Activated CD4-positive, CD25-positive, alpha-beta regulatory T cell (primary cell): ENCODE measurements at regions not wholly inside any gene's neighbourhood (a gene's known extent, or its start where the extent isn't known, plus 50 kb on each side); places are given as distances from the start of the nearest gene placed in this dataset.
"Not testable (repeated sequence)": the region's sequence is repeated elsewhere in the genome, so short reads cannot be mapped to it uniquely, and the experiment has no call there.

Experiments
- DNase-seq, 4 experiments: peaks; one replicate each; lab custom pipeline; 2025; lab: John Stamatoyannopoulos, UW

DNA sequence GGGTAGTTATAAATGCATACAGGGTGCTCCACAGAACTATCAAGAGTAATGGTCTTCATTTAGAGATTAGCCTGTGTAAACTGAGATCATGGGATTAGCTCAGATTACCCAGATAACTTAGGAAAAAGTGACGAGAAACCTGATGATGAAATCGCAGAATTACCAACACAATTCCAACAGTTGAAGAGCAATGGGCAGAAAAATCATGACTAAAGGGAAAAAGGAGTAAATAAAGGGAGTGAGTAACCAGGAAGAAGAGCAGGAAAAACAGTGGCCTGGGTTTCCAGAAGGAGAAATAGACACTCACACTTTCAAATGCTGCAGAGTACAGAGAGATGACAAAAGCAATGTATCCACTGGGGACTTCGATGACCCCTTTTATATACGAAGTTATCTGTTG lies 817.3 kb downstream of the TRIML1 start:
- no peak for DNase-seq

DNA sequence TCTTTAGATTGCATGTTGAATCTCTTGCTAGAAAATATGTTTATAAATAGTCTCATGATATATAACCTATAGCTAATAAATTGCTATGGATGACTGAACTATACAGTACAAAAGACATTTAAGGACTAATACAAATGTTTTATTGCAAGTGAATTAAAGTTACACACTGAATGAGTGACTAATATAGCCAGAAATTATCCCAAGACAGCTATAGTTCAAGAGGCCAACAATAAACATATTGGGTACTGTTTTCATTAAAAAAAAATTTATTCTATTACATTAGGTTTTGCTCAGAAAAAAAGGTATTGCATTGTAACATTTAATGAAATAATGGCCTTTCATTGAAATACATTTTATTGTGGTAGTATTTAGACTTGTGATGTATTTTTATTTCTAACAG lies 819.1 kb downstream of the TRIML1 start:
- DNase-seq: no peak

DNA sequence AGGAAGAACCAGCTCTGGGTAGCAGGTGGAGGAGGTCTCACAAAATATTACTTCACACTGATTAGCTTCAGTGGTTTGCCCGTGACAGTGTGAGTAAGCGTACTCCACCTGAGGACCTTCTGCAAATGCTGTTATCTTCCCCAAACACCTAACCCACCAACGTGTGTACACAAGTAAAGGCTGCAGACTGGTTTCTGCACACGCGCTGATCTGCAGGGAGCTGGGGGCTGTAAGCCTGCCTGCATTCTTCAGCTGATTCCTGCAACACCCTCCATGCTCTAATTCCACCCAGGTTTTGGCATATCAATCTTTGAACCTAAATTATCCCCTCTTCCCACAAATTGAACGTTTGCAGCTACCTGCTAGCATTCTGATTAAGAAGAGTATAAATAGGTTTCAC lies 820.2 kb downstream of the TRIML1 start:
- no peak for DNase-seq

DNA sequence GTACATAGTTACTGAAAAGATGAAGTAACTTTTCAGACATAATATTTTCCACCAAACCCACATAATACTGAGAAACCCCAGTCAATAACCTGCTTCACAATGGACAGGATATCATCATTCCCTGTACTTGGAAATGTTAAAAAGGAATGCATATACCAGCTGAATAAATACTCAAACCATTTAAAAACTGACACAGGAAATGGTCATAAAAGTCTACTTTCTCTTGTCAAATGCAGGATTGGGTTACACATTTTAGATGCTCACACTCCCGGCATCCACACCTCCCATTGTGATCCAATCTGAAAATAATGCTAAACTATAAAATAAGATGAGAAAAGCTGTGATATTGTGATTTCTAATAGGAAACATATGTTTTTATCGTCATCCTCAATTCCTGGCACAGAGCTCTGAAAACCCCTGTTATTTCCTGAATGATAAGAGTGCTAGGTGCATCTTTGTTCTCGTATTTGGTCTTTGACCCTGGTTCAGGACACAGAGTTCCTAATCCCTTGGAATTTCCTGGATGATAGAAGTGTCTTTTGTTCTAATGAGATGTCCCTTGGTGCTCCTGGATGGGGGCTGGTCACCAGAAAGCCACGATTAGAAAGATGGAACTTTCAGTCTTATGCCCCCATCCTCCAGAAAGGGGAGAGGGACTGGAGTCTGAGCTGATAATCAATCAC lies 821.3 kb downstream of the TRIML1 start:
- DNase-seq: no peak

DNA sequence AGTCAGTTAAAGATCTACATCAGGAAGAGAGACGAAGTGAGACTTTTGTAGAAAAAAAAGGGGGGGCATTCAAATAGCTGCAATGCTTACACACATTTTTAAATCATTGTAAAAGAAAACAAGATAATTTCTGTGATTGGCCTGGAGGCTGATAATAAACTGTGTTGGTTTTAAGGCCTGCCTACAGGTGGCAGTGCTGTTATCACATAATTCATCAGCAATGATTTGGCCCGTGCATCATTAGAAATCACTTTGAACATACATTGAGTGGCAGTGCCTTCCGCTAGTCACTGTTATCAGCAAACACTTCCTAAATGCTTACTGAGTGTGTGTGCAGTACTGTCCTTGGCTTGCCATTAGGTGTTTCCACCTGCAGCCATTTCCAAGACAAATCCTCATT lies 831.9 kb downstream of the TRIML1 start:
- no peak for DNase-seq

DNA sequence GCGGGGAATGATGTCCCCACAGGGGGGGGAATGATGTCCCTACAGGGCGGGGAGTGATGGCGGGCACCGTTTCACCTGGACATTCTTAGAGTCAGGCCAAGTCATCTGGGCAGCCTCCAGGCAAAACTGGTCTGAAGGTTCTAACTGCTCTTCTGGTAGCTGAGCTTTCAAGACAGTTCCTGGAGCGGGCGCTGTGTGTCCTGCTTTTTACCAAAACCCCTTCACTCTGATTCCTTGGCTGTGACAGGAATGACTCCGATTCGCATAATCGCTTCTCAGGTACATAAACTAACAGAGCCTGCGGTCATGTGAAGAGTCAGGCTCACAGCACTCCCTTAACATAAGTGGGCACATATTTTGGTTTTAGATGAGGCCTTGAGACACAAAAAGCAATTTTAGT lies 836.0 kb downstream of the TRIML1 start:
- DNase-seq: no peak

DNA sequence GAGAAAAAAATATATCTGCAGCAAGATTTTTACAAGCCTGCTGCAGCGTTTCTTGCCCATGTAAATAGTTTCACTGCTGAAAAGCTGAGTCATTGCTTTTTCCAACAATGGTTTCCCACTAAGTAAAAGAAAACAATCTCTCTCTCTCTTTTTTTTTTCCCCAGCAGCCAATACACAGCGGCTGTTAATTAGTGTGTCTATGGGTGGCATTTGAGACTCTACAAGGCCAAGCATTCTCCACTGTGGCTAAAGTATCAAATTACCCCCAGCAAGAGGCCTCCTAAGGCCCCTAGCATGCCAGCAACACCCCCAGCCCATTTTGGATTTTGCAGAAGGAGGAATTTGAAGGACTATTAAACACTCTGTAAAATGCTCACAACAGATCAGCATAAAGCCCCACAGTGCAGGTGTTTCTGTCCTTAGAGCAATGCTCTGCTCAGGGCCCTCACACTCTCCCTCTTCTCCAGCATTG lies 837.4 kb downstream of the TRIML1 start:
- no peak for DNase-seq

DNA sequence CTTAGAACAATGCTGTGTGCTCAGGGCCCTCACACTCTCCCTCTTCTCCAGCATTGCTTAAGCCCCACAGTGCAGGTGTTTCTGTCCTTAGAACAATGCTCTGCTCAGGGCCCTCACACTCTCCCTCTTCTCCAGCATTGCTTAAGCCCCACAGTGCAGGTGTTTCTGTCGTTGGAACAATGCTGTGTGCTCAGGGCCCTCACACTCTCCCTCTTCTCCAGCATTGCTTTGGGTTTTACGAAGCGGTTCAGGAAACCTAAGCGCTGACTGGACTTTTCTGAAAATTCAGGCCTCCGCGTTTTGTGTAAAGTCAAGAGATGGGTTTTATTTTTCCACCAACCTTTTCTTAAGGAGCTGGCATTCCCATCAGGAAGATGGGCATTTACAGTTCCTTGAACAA lies 838.0 kb downstream of the TRIML1 start:
- DNase-seq: not testable (repeated sequence)

DNA sequence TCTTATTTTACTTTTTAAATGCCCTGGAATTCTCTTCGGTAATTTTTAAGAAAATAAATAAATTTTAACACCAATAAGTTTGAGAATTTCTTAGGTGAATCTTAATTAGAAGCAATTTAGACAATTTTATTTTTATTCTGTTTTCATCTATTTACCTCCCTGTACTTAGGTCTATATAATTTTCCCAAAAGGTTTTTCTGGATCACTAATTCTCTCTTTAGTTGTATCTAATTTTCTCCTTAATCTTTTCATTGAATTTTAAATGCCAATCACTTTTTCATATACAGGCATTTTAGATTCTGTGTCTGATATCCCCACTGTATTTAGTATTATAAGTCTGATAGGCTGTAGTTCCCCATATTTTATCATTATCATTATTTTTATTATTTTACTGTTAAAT lies 845.3 kb downstream of the TRIML1 start:
- DNase-seq: no peak

DNA sequence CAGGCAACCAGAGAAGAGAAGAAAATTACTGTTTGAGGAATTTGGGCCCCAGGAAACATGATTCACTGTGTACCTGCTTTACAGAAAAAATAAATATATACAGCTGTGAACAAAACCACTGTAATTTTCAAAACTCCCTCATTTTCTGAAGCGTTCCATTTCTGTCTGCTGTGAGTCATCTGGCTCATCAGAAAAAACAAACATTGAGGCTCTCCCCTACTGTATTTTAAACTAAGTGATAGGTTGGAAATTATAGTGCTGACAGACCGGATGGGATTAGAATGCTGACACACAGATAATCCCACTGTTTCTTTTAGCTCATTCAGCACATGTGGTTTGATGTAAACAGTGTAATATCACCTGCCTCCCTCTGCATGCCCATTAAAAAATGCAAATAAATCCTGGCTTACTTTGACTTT lies 847.0 kb downstream of the TRIML1 start:
- no peak for DNase-seq

DNA sequence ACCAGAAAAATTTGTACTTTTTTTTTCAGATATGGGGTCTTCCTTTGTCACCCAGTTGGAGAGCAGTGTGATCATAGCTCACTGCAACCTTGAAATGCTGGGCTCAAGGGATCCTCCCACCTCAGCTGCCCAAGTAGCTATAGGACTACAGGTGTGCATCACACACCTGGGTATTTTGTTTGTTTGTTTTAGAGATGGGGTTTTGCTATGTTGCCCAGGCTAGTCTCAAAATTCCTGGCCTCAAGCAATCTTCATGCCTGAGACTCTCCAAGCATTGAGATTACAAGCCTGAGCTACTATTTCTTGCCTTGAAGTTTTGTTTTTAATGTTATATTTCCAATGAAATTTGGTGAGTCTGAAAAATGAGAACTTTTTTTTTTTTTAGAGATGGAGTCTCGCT lies 847.8 kb downstream of the TRIML1 start:
- DNase-seq: no peak

DNA sequence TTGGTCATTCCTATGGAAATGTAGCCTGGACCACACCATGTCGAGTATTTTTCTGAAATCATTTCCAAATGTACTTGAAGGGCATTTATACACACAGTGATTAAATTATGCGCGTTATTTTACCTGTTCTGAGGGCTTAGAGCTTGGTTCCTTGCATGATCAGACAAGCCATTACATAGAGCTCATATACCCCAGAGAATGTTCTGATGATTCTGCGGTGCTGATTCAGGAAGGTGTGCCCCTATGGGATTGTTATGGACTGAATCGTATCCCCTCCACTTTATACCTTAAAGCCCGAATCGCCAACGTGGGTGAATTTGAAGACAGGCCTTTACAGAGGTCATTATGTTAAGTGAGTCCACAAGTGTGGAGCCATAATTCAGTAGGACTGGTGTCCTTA lies 848.9 kb downstream of the TRIML1 start:
- no peak for DNase-seq

DNA sequence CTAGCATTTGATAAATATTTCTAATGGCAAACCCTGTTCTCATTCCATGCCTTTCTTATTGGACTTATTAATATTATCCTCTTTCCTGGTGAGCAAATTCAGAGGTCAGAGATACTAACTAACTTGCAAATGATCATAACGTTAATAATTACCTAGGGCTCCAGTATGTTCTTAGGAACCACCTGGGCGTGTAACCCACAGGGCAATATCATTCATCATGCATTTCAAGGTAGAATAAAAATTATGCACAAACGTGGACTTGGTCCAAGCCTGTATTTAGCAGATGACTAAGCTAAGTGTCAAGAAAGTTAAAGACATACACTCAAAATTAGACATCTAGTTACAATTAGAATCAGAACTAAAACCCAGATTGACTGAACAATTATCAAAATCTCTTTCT lies 850.1 kb downstream of the TRIML1 start:
- DNase-seq: no peak

DNA sequence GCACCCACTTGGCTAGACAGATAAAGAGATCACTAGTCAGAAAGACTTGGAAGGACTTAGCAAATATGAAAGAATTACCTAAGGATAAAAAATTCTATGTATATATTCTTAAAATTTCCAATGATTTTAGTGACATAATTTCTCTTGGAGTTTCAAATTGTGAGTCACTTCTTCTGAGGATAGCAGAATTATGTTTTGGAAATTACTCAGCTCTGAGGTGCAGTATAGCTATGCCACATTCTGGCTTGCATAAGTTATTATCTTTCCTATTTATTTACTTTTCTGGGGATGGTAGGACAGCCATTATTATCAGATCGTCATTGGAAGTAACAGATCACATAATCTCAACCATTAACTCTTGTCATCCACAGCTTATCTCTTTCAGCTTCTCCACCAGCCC lies 853.5 kb downstream of the TRIML1 start:
- DNase-seq: no peak

DNA sequence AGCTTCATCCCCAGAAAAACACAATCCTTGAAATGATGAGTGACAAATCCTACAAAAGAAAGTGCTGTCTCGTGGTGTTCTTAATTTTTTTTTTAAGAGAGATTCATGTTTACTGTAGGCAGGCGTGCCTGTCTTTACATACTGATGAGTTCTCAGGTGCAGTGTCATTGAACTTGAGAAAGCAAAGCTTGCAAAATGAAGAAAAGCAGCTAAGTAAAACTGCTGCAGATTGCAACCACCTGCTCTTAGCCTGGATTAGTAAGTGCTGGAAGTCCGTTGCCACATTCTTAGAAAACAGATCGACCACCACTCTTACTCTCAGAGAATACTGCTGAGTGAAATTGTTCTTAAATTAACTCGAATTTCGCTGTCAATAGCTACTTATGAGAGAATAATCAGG lies 854.6 kb downstream of the TRIML1 start:
- DNase-seq: no peak

DNA sequence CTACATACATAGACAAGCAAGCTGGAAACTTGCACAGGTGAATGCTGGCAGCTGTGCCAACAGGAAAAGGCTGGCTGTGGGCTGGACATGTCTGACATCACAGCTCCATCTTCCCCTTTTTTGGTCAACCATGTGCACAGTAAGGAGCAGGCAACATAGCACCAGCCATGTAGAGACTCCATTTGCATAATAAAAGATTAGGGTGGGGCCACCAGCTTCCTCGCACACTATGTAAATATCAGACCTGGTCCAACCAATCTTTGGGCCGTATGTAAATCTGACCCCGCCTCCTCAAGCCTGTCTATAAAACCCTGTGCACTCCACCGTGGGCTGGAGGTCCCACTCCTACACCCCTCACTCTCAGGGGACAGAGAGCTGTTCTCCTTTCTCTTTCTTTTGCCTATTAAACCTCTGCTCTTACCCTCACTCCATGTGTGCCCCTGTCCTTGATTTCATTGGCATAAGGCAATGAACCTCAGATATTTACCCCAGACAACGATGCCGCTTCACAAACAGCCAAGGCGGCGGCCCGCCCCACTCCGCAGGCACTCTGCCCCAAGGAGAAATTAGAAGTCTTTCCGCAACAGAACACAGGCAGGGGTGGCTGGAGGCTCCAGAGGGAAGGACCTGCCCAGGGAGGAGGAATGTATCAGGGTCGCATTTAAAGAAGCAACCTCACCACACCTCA lies 862.2 kb downstream of the TRIML1 start:
- no peak for DNase-seq

DNA sequence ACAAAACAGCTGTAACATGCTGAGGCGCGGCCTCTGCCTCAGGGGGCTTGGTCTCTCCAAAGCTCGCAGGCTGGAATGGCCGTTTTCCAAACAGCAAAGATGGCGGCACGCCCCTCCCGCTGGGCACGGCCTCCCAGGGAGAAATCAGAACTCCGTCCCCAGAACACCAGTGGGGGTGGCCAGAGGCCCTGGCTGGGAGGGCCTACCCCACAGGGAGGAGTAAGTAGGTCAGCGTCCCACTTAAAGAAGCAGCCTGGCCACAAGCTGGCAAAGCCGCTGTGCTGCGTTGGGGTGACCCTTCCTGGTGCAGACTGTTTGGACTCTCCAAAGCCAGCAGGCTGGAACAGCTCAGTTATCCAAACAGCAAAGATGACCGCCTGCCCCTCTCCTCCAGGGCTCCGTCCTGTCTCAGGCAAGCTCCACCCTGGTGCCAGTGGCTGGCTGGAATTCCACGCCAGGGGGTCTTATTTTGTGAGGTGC lies 862.8 kb downstream of the TRIML1 start:
- DNase-seq: no peak

DNA sequence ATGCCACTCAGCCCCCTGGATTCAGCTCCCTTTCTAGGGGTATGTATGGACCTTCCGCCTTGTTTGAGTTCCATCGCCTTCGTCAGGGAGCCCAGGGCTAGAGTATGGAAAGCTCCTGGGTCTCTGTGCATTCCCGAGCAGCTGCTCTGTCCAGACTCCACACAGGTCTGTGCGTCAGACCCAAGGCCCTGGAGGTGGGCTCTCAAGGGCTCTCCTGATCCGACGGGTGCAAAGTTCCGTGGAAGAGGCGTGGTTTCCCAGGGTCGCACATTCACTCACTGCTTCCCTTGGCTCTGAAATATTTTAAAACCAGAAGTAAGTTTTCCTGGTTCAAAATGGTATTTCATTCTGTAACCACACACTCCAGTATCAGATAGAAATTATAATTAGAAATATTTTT lies 863.2 kb downstream of the TRIML1 start:
- no peak for DNase-seq

DNA sequence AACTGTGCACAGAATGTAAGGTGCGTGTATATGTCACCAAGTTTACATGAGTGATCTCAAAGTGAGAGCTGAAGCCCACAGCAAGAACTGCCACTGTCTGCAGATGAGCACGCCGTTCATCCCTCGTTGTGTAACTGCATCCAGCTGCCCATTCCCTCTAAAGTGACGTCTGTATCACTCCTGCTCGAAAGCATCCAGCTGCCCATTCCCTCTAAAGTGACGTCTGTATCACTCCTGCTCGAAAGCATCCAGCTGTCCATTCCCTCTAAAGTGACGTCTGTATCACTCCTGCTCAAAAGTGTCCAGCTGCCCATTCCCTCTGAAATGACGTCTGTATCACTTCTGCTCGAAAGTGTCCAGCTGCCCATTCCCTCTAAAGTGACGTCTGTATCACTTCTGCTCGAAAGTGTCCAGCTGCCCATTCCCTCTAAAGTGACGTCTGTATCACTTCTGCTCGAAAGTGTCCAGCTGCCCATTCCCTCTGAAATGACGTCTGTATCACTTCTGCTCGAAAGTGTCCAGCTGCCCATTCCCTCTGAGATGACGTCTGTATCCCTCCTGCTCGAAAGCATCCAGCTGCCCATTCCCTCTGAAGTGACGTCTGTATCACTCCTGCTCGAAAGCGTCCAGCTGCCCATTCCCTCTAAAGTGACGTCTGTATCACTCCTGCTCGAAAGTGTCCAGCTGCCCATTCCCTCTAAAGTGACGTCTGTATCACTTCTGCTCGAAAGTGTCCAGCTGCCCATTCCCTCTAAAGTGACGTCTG lies 871.4 kb downstream of the TRIML1 start:
- DNase-seq: not testable (repeated sequence)

DNA sequence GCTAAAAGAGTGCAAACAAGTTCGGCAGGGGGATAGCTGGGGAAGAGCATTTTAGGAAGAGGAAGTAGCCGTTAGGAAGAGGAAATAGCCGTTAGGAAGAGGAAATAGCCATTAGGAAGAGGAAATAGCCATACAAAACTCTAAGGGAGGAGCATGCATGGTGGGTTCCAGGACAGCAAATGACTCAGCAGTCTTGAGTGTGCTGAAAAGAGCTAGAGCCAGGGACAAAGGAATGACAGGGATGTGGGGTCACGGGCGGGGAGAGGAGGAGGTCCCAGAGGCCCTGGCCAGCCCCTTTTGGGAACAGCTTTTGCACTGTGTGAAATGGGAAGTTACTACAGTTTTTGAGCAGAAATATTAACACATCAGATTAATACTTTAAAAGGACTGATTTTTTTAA lies 882.6 kb downstream of the TRIML1 start:
- no peak for DNase-seq

DNA sequence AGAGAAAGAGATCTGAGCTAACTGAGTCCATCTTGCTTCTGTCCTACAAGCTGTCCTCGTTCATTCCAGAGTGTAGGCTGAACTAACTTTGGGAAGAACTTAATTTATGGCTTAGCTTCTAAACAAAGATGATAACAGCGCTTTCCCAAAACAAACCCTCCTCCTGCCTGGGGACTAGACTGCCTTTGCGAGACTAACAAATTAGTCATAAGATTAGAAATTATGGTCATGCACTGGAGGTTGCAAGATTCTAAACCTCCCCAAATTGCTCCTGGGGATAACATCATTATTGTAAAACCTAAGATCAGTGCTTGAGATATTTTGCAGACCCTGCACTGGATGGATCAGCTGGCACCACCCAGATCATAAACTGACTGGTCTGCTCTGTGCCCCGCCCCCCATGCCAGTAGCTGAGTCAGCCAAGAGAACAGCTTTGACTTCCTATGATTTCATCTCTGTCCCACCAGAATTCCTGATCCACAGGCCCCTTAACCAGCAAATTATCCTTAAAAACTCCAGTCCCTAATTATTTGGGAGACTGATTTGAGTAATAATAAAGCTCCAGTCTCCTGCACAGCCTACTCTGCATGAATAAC lies 883.3 kb downstream of the TRIML1 start:
- DNase-seq: no peak

DNA sequence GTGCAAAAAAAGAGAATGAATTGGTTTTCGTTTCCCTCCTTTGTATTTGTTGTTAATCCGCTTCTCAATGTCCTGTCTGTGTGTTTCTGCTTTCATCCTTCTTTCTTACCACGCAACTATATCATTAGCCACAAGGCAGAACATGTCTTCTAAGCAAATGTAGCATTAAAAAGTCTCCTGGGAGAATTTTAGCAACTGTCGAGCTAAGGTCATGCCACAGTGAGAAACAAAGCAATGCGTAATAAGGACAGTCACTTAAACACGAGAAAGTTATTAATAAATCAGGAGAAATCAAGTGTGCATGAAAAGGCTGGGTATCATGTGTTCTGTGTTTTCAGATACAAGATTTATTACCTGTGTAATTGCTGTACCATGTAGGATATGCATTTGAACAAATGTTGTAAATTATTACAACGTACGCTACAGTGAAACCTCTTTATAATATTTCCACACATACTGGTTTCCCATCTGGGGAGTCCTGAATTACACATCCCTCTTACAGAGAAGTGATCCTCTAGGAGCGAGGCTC lies 890.8 kb downstream of the TRIML1 start:
- DNase-seq: no peak
